Suprapubic skin (tissue), 4 donors: ENCODE measurements at regions not wholly inside any gene's neighbourhood (a gene's known extent, or its start where the extent isn't known, plus 50 kb on each side); places are given as distances from the start of the nearest gene placed in this dataset.
"Not testable (repeated sequence)": the region's sequence is repeated elsewhere in the genome, so short reads cannot be mapped to it uniquely, and the experiment has no call there.

ENCODE experiments used
- DNase-seq, 2 donors: peaks; one replicate each; pipeline ENCODE4 v3.0.0-alpha.2; 2019; ENCODE audit warnings: low spot score in 2 of 2
- H3K27ac ChIP-seq: fragments of 200-600 bp; sonication (generic); one replicate; pipeline ENCODE4 v1.5.1; 2019
- H3K27me3 ChIP-seq: fragments of 200-600 bp; sonication (generic); one replicate; pipeline ENCODE4 v1.5.1; 2019
- H3K36me3 ChIP-seq: fragments of 200-600 bp; sonication (generic); one replicate; pipeline ENCODE4 v1.5.1; 2019
- H3K4me1 ChIP-seq: fragments of 200-600 bp; sonication (generic); one replicate; pipeline ENCODE4 v1.5.1; 2019
- H3K4me3 ChIP-seq: fragments of 200-600 bp; sonication (generic); one replicate; pipeline ENCODE4 v1.5.1; 2019; ENCODE audit warnings: mild to moderate bottlenecking
- H3K9me3 ChIP-seq: fragments of 200-600 bp; sonication (generic); one replicate; pipeline ENCODE4 v1.5.1; 2019
- CTCF ChIP-seq, 2 donors: fragments of 200-600 bp in 1 of 2; fragments of 450-650 bp in 1 of 2; sonication (generic) in 1 of 2; IDR thresholded peaks; one replicate each; pipeline ENCODE4 v1.5.1; 2016 to 2019; ENCODE audit warnings: antibody characterized with exemption in 2 of 2, mild to moderate bottlenecking in 1 of 2, moderate library complexity in 1 of 2
- EP300 ChIP-seq: sonication (generic); formaldehyde crosslinking; IDR thresholded peaks from one replicate; pipeline ENCODE4 v1.6.1; 2017; ENCODE audit warnings: antibody characterized with exemption
- POLR2A ChIP-seq, 2 donors: fragments of 450-650 bp; IDR thresholded peaks; one replicate each; pipeline ENCODE4 v1.6.1; 2017; ENCODE audit warnings: antibody characterized with exemption in 2 of 2, mild to moderate bottlenecking in 2 of 2, moderate library complexity in 2 of 2
- POLR2AphosphoS5 ChIP-seq, 3 donors: sonication (generic); formaldehyde crosslinking; IDR thresholded peaks; one replicate each; pipeline ENCODE4 v1.6.1; 2017; ENCODE audit warnings: antibody characterized with exemption in 3 of 3
- WGBS: methylation state at CpG from one replicate; pipeline ENCODE4 v1.1.5; 2018; 5-methylcytosine and 5-hydroxymethylcytosine counted together

GRCh38 chr5:98535901-98536300 is 237.6 kb upstream of the RGMB start:
- Histone ChIP-seq H3K27ac (no peak overlapping the region), H3K9me3 (no peaks in the 10 kb centered on the region), H3K27me3 (no peaks in the 10 kb centered on the region), H3K4me1 (no peaks in the 10 kb centered on the region), H3K36me3 (no peaks in the 10 kb centered on the region), H3K4me3 (no peak overlapping the region)
- DNase-seq: no peak
- no peak for TF ChIP-seq CTCF (IDR thresholded peaks at IDR 0.05)
- TF ChIP-seq EP300: no peak
- TF ChIP-seq POLR2A (IDR thresholded peaks at IDR 0.05): no peak
- TF ChIP-seq POLR2AphosphoS5 (IDR thresholded peaks at IDR 0.05): no peak
- WGBS: 82% methylated on average over 4 of the region's 4 CpGs

- Histone ChIP-seq H3K4me3 (no peak overlapping the region), H3K27ac (no peak overlapping the region), H3K36me3 (no peaks in the 10 kb centered on the region), H3K9me3 (peaks cover 16% of the 10 kb centered on the region), H3K27me3 (no peaks in the 10 kb centered on the region), H3K4me1 (no peaks in the 10 kb centered on the region)
- WGBS: 25% methylated on average over 1 of the region's 1 CpG
- no peak for TF ChIP-seq POLR2A (IDR thresholded peaks at IDR 0.05)
- TF ChIP-seq EP300: no peak
- no peak for TF ChIP-seq CTCF (IDR thresholded peaks at IDR 0.05)
- TF ChIP-seq POLR2AphosphoS5 (IDR thresholded peaks at IDR 0.05): no peak
- DNase-seq: no peak
These were observed 233.4 kb upstream of the RGMB start for GRCh38 chr5:98540056-98540455.

- no peak for TF ChIP-seq POLR2A (IDR thresholded peaks at IDR 0.05)
- no peak for TF ChIP-seq CTCF (IDR thresholded peaks at IDR 0.05)
- no peak for TF ChIP-seq POLR2AphosphoS5 (IDR thresholded peaks at IDR 0.05)
- TF ChIP-seq EP300: no peak
- Histone ChIP-seq H3K27me3 (no peaks in the 10 kb centered on the region), H3K9me3 (peaks cover 16% of the 10 kb centered on the region), H3K36me3 (no peaks in the 10 kb centered on the region), H3K4me3 (no peak overlapping the region), H3K4me1 (no peaks in the 10 kb centered on the region), H3K27ac (no peak overlapping the region)
- 24% methylated on average over 1 of the region's 1 CpG for WGBS
- DNase-seq: no peak
These were observed 231.8 kb upstream of the RGMB start for GRCh38 chr5:98541641-98542040.

GRCh38 chr5:98543490-98543889 is 230.0 kb upstream of the RGMB start:
- Histone ChIP-seq H3K9me3 (peaks cover 16% of the 10 kb centered on the region), H3K4me1 (no peaks in the 10 kb centered on the region), H3K36me3 (no peaks in the 10 kb centered on the region), H3K27me3 (no peaks in the 10 kb centered on the region), H3K27ac (no peak overlapping the region), H3K4me3 (no peak overlapping the region)
- TF ChIP-seq POLR2A (IDR thresholded peaks at IDR 0.05) (no peak), CTCF (IDR thresholded peaks at IDR 0.05) (no peak), POLR2AphosphoS5 (IDR thresholded peaks at IDR 0.05) (no peak)
- WGBS: 80% methylated on average over 4 of the region's 4 CpGs
- DNase-seq: no peak

GRCh38 chr5:98546924-98547323 is 226.5 kb upstream of the RGMB start:
- not testable (repeated sequence) for DNase-seq, H3K27ac ChIP-seq, H3K4me3 ChIP-seq, H3K36me3 ChIP-seq, H3K27me3 ChIP-seq, H3K4me1 ChIP-seq
- peaks cover 13% of the 10 kb centered on the region for H3K9me3 ChIP-seq
- WGBS: 87% methylated on average over 7 of the region's 14 CpGs

- whole genome bisulfite sequencing: 100% methylated on average over 1 of the region's 1 CpG
- TF ChIP-seq POLR2AphosphoS5 (IDR thresholded peaks at IDR 0.05) (no peak), CTCF (IDR thresholded peaks at IDR 0.05) (no peak), POLR2A (IDR thresholded peaks at IDR 0.05) (no peak), EP300 (no peak)
- no peak overlapping the region for H3K27ac ChIP-seq
- DNase-seq: no peak
- H3K9me3 ChIP-seq: no peaks in the 10 kb centered on the region
- H3K4me1 ChIP-seq: no peaks in the 10 kb centered on the region
- H3K36me3 ChIP-seq: no peaks in the 10 kb centered on the region
- no peaks in the 10 kb centered on the region for H3K27me3 ChIP-seq
- H3K4me3 ChIP-seq: no peak overlapping the region
These were observed 216.8 kb upstream of the RGMB start for GRCh38 chr5:98556712-98557111.
